NB4 (cell line): ENCODE measurements at regions not wholly inside any gene's neighbourhood (a gene's known extent, or its start where the extent isn't known, plus 50 kb on each side); places are given as distances from the start of the nearest gene placed in this dataset.

Experiments
- MYC ChIP-seq: IDR thresholded peaks from 2 replicates; pipeline ENCODE4 v1.6.1; 2011; ENCODE audit warnings: low read depth, low read length
- POLR2A ChIP-seq: IDR thresholded peaks from 2 replicates; pipeline ENCODE4 v1.6.1; 2011; ENCODE audit warnings: mild to moderate bottlenecking; ENCODE audit not compliant: insufficient read length; ENCODE audit errors: extremely low read depth
- TF ChIP-seq, protein P1 (sequence below): IDR thresholded peaks from one replicate; pipeline ENCODE4 v1.5.1; 2012; ENCODE audit warnings: low read depth, low read length

DNA sequence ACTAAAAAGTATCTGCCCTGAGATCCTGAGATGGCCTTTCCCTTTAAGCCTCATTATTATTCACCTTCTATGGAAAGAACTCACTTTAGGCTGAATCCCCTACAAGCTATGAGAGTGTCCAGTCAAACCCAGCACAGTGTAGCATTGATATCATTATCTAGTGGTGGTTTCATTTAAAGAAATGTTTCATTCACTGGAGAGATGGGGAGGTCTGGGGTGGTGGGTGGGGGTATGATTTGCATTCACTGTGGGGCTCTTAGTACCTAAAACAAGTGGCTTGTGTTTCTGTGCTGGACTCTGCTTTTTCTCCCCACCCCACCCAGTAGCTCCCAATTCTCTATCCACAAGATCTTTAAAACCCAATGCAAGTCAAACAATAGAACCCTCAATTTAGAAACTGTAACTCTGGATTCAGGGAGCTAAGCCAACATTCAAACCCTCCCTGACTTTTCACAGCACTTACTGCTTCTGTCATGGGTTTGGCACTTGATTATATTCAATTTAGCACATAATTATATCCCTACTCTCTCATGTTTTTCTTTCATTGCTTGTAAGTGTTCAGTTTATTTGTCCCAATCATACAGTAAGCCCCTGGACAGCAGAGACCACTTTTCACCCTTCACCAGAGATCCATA is 310.5 kb upstream of the THBS1 start:
- TF ChIP-seq, protein P1, sequence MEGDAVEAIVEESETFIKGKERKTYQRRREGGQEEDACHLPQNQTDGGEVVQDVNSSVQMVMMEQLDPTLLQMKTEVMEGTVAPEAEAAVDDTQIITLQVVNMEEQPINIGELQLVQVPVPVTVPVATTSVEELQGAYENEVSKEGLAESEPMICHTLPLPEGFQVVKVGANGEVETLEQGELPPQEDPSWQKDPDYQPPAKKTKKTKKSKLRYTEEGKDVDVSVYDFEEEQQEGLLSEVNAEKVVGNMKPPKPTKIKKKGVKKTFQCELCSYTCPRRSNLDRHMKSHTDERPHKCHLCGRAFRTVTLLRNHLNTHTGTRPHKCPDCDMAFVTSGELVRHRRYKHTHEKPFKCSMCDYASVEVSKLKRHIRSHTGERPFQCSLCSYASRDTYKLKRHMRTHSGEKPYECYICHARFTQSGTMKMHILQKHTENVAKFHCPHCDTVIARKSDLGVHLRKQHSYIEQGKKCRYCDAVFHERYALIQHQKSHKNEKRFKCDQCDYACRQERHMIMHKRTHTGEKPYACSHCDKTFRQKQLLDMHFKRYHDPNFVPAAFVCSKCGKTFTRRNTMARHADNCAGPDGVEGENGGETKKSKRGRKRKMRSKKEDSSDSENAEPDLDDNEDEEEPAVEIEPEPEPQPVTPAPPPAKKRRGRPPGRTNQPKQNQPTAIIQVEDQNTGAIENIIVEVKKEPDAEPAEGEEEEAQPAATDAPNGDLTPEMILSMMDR, result no peak
- TF ChIP-seq MYC, result no peak
- TF ChIP-seq POLR2A, result no peak
